Activated CD4-positive, alpha-beta T cell treated with anti-CD3 and anti-CD28 coated beads, Interleukin-2, amount 10 ng/mL, durations not matched to agents 24 days and 14 days (primary cell): ENCODE measurements at regions not wholly inside any gene's neighbourhood (a gene's known extent, or its start where the extent isn't known, plus 50 kb on each side); places are given as distances from the start of the nearest gene placed in this dataset.
"Not testable (repeated sequence)": the region's sequence is repeated elsewhere in the genome, so short reads cannot be mapped to it uniquely, and the experiment has no call there.

Source experiments
- DNase-seq: peaks from one replicate; pipeline ENCODE4 v3.0.0; 2022
- H3K27ac Mint-ChIP-seq: one replicate; pipeline ENCODE4 v1.8.0; 2022; ENCODE audit warnings: mild to moderate bottlenecking, mixed read lengths
- H3K27me3 Mint-ChIP-seq: one replicate; pipeline ENCODE4 v1.8.0; 2022; ENCODE audit warnings: mixed read lengths
- H3K36me3 Mint-ChIP-seq: one replicate; pipeline ENCODE4 v1.8.0; 2022; ENCODE audit warnings: low read depth, mild to moderate bottlenecking, mixed read lengths
- H3K4me1 Mint-ChIP-seq: one replicate; pipeline ENCODE4 v1.8.0; 2021; ENCODE audit warnings: mixed read lengths
- H3K4me3 Mint-ChIP-seq: one replicate; pipeline ENCODE4 v1.8.0; 2022; ENCODE audit warnings: mild to moderate bottlenecking, moderate library complexity, mixed read lengths
- H3K9me3 Mint-ChIP-seq: one replicate; pipeline ENCODE4 v1.8.0; 2021; ENCODE audit warnings: mixed read lengths
- intact Hi-C: fragments of 100-400 bp; cut with micrococcal nuclease; formaldehyde crosslinking; loops from one replicate; pipeline ENCODE4 v1.15.1; 2023

DNA sequence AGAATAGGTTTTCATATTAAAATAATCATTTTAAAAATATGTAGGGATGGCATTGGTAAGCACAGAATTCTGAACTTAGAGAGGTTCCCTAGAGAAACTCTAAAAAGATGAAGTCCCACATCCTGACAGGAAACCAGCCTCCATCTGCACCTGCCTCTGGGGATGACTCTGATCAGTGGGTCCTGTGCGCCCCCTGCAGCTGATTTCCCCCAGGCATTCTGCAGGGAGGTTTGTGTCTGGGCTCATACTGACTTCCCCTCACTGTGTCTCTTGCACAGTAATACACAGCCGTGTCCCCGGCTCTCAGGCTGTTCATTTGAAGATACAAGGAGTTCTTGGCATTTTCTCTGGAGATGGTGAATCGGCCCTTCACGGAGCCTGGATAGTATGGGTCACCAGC is 602.9 kb downstream of the TMEM121 start:
- no peaks in the 10 kb centered on the region for H3K36me3 Mint-ChIP-seq
- DNase-seq, result peak; percentile 57
- no peak overlapping the region for H3K27ac Mint-ChIP-seq
- peaks cover 8% of the 10 kb centered on the region for H3K4me1 Mint-ChIP-seq
- intact Hi-C loops, result no loop called here
- no peak overlapping the region for H3K4me3 Mint-ChIP-seq
- no peaks in the 10 kb centered on the region for H3K9me3 Mint-ChIP-seq
- peaks cover 47% of the 10 kb centered on the region for H3K27me3 Mint-ChIP-seq

- DNase-seq, result peak; percentile 56
- H3K36me3 Mint-ChIP-seq, H3K9me3 Mint-ChIP-seq, H3K27ac Mint-ChIP-seq, H3K4me3 Mint-ChIP-seq, H3K4me1 Mint-ChIP-seq, intact Hi-C loops: not testable (repeated sequence)
- peaks cover 46% of the 10 kb centered on the region for H3K27me3 Mint-ChIP-seq
Observed at GRCh38 chr14:106129904-106130661, 603.7 kb downstream of the TMEM121 start.

- H3K27me3 Mint-ChIP-seq, result peaks cover 31% of the 10 kb centered on the region
- H3K27ac Mint-ChIP-seq, result not testable (repeated sequence)
Observed at GRCh38 chr14:106133126-106133525, 606.7 kb downstream of the TMEM121 start.

DNA sequence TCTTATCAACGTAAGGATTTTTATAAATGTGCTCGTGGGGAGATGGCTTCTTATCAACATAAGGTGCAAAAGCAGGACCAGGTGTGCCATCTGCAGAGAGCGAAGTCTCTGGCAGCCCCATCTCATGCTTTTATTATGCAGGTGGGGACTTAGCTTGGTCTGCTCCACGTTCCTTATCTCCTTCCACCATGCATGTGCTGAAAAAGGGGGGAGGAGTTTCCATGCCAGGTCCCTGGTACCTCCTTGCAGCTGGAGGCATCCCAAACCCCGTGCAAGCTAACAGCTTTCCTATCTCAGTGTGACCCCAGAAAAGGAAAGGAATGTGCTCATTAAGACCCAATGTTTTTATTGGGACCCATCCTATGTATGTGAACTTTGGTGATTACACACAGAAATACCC is 608.5 kb downstream of the TMEM121 start:
- DNase-seq, result peak; percentile 33
- no peak overlapping the region for H3K27ac Mint-ChIP-seq
- H3K27me3 Mint-ChIP-seq, result peaks cover 32% of the 10 kb centered on the region
- no peaks in the 10 kb centered on the region for H3K36me3 Mint-ChIP-seq
- peaks cover 5% of the 10 kb centered on the region for H3K4me1 Mint-ChIP-seq
- intact Hi-C loops, result no loop called here
- H3K9me3 Mint-ChIP-seq, result no peaks in the 10 kb centered on the region
- H3K4me3 Mint-ChIP-seq, result no peak overlapping the region

More at GRCh38 chr14:106133126-106133525, 606.7 kb downstream of the TMEM121 start:
- H3K4me1 Mint-ChIP-seq, H3K9me3 Mint-ChIP-seq, intact Hi-C loops, H3K36me3 Mint-ChIP-seq, H3K4me3 Mint-ChIP-seq: not testable (repeated sequence)
- peak; percentile 41 for DNase-seq

DNA sequence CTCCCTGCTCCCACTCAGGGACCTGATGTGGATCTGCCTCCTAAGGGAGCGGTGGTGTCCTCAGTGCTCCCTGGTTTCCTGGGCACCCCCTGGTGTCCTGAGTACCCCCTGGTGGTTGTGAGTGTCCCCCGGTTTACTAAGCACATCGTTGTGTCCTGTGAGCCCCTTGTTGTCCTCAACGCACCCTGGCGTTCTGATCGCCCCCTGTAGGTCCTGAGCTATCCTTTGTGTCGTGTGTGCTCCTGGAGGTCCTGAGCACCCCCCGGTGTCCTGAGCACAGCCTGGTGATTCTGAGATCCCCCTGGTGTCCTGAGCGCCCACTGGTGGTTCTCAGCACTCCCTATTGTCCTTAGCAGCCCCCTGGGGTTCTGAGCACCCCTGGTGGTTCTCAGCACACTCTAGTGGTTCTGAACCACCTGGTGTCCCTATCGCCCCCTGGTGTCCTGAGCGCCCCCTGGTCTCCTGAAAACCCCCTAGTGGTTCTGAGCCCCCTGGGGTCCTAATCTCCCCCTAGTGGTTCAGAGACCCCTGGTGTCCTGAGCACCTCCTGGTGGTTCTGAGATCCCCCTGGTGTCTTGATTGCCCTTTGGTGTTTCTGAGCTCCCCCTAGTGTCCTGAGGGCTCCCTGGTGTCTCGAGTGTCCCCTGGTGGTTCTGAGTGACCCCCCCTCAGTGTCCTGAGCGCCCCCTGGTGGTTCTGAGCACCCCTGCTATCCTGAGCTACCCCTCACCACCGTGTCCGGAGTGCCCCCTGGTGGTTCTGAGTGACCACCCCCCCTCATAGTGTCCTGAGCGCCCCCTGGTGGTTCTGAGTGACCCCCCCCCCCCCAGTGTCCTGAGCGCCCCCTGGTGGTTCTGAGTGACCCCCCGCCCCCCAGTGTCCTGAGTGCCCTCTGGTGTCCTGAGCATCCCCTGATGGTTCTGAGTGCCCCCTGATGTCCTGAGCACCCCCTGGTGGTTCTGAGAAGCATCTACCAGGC is 615.1 kb downstream of the TMEM121 start:
- Mint-ChIP-seq H3K9me3 (no peaks in the 10 kb centered on the region), H3K4me3 (no peak overlapping the region), H3K27ac (no peak overlapping the region), H3K36me3 (no peaks in the 10 kb centered on the region), H3K27me3 (peaks cover 13% of the 10 kb centered on the region), H3K4me1 (peaks cover 13% of the 10 kb centered on the region)
- intact Hi-C loops, result no loop called here
- DNase-seq, result peak; percentile 80

DNA sequence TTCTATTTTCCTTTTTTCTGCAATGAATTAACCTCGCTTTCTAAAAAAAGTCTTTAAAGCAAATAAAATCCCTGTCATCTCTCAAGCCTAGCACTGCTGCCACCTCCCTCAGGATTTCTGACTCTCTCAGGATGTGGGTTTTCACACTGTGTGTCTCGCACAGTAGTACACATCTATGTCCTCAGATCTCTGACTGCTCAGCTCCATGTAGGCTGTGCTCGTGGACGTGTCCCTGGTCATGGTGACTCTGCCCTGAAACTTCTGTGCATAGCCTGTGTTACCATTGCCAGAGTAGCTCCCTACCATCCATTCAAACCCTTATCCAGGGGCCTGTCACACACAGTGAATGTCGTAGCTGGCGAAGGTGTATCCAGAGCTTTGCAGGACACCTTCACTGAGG is 619.3 kb downstream of the TMEM121 start:
- H3K4me3 Mint-ChIP-seq, H3K9me3 Mint-ChIP-seq, H3K27ac Mint-ChIP-seq, H3K36me3 Mint-ChIP-seq, intact Hi-C loops: not testable (repeated sequence)
- peaks cover 15% of the 10 kb centered on the region for H3K4me1 Mint-ChIP-seq
- peak; percentile 54 for DNase-seq
- peaks cover 26% of the 10 kb centered on the region for H3K27me3 Mint-ChIP-seq

DNA sequence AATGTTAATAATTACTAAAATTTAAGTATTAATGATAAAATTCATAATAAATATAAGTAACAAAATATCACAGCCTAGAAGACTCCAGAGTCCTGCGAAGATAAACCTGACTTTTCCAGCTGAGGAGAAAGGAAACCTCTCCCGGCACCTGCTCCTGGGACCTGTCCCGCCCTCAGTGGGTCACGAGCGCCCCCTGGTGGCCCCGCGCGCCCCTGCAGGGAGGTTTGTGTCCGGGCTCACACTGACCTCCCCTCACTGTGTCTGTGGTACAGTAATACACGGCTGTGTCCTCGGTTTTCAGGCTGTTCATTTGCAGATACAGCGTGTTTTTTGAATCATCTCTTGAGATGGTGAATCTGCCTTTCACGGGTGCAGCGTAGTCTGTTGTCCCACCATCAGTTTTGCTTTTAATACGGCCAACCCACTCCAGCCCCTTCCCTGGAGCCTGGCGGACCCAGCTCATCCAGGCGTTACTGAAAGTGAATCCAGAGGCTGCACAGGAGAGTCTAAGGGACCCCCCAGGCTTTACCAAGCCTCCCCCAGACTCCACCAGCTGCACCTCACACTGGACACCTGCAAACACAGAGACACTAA is 627.1 kb downstream of the TMEM121 start:
- H3K27ac Mint-ChIP-seq, H3K4me3 Mint-ChIP-seq, H3K4me1 Mint-ChIP-seq, H3K9me3 Mint-ChIP-seq, H3K36me3 Mint-ChIP-seq: not testable (repeated sequence)
- peak; percentile 94 for DNase-seq
- H3K27me3 Mint-ChIP-seq, result peaks cover 39% of the 10 kb centered on the region
- intact Hi-C loops, result loop anchor here (5.0 kb wide), 1 partner anchor 34 kb away; no protein-coding TSS in a partner anchor

DNA sequence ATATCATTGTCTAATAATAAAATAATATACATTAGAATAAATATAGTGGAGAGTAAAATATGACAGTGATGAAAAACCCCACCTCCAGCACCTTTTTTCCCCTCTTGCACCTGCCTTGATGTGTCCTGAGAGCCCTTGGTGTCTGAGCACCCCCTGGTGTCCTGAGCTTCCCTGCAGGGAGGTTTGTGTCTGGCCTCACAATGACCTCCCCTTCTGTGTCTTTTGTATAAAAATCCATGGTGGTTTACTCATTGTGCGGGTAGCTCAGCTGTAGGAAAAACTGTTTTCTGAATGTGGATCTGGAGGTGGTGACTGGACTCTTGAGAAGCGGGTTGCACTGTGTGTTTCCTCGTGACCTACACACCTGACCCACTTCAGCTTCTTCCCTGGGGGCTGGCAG is 636.9 kb downstream of the TMEM121 start:
- intact Hi-C loops, result no loop called here
- peak; percentile 41 for DNase-seq
- Mint-ChIP-seq H3K4me1 (no peaks in the 10 kb centered on the region), H3K9me3 (peaks cover 6% of the 10 kb centered on the region), H3K27me3 (peaks cover 65% of the 10 kb centered on the region), H3K4me3 (no peak overlapping the region), H3K36me3 (no peaks in the 10 kb centered on the region), H3K27ac (no peak overlapping the region)

- H3K9me3 Mint-ChIP-seq, H3K36me3 Mint-ChIP-seq, intact Hi-C loops, H3K4me3 Mint-ChIP-seq, H3K4me1 Mint-ChIP-seq, H3K27ac Mint-ChIP-seq: not testable (repeated sequence)
- DNase-seq, result peak; percentile 44
- H3K27me3 Mint-ChIP-seq, result peaks cover 66% of the 10 kb centered on the region
Observed at GRCh38 chr14:106163812-106164211, 637.4 kb downstream of the TMEM121 start.

GRCh38 chr14:106166232-106166631 is 639.8 kb downstream of the TMEM121 start:
- no peak overlapping the region for H3K27ac Mint-ChIP-seq
- intact Hi-C loops, result no loop called here
- peaks cover 4% of the 10 kb centered on the region for H3K4me1 Mint-ChIP-seq
- no peaks in the 10 kb centered on the region for H3K9me3 Mint-ChIP-seq
- peaks cover 51% of the 10 kb centered on the region for H3K27me3 Mint-ChIP-seq
- H3K4me3 Mint-ChIP-seq, result no peak overlapping the region
- no peaks in the 10 kb centered on the region for H3K36me3 Mint-ChIP-seq
- no peak for DNase-seq

- Mint-ChIP-seq H3K4me3 (no peak overlapping the region), H3K27me3 (peaks cover 51% of the 10 kb centered on the region), H3K9me3 (no peaks in the 10 kb centered on the region), H3K27ac (no peak overlapping the region), H3K4me1 (peaks cover 4% of the 10 kb centered on the region), H3K36me3 (no peaks in the 10 kb centered on the region)
- intact Hi-C loops, result no loop called here
- DNase-seq, result no peak
Observed at GRCh38 chr14:106166650-106167204, 640.3 kb downstream of the TMEM121 start.

DNA sequence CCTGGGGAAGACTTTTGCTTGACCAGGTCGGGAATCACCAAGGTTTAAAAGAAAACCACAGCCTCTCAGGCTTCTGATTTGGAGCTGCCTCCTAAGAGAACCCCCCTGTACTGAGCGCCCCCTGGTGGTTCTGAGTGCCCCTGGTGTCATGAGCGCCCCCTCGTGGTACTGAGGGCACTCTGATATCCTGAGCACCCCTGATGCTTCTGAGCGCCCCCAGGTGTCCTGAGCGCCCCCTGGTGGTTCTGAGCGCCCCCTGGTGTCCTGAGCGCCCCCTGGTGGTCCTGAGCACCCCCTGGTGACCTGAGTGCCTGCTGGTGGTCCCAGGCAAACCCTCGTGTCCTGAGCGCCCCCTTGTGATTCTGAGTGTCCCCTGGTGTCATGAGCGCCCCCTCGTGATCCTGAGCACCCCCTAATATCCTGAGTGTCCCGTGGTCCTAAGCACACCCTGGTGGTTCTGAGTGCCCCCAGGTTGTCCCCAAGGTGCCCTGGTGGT is 643.8 kb downstream of the TMEM121 start:
- intact Hi-C loops, H3K27ac Mint-ChIP-seq, H3K4me3 Mint-ChIP-seq, H3K36me3 Mint-ChIP-seq, H3K9me3 Mint-ChIP-seq: not testable (repeated sequence)
- peaks cover 35% of the 10 kb centered on the region for H3K27me3 Mint-ChIP-seq
- DNase-seq, result peak; percentile 94
- peaks cover 19% of the 10 kb centered on the region for H3K4me1 Mint-ChIP-seq

GRCh38 chr14:106174206-106174605 is 647.8 kb downstream of the TMEM121 start:
- DNase-seq, result peak; percentile 87
- H3K27me3 Mint-ChIP-seq, result peaks cover 28% of the 10 kb centered on the region
- H3K4me3 Mint-ChIP-seq, result peak overlapping the region; percentile 44
- peak overlapping the region; percentile 22 for H3K27ac Mint-ChIP-seq
- H3K4me1 Mint-ChIP-seq, result peaks cover 43% of the 10 kb centered on the region
- no peaks in the 10 kb centered on the region for H3K9me3 Mint-ChIP-seq
- no peaks in the 10 kb centered on the region for H3K36me3 Mint-ChIP-seq
- intact Hi-C loops, result loop anchor here (1.0 kb wide), 1 partner anchor 10 kb away; no protein-coding TSS in a partner anchor
